Activated CD4-positive, alpha-beta T cell treated with anti-CD3 and anti-CD28 coated beads, Interleukin-2, amount 10 ng/mL, durations not matched to agents 24 days and 14 days (primary cell): ENCODE measurements at regions not wholly inside any gene's neighbourhood (a gene's known extent, or its start where the extent isn't known, plus 50 kb on each side); places are given as distances from the start of the nearest gene placed in this dataset.
"Not testable (repeated sequence)": the region's sequence is repeated elsewhere in the genome, so short reads cannot be mapped to it uniquely, and the experiment has no call there.

ENCODE experiments used
- DNase-seq: peaks from one replicate; pipeline ENCODE4 v3.0.0; 2022
- H3K27ac Mint-ChIP-seq: one replicate; pipeline ENCODE4 v1.8.0; 2022; ENCODE audit warnings: mild to moderate bottlenecking, mixed read lengths
- H3K27me3 Mint-ChIP-seq: one replicate; pipeline ENCODE4 v1.8.0; 2022; ENCODE audit warnings: mixed read lengths
- H3K36me3 Mint-ChIP-seq: one replicate; pipeline ENCODE4 v1.8.0; 2022; ENCODE audit warnings: low read depth, mild to moderate bottlenecking, mixed read lengths
- H3K4me1 Mint-ChIP-seq: one replicate; pipeline ENCODE4 v1.8.0; 2021; ENCODE audit warnings: mixed read lengths
- H3K4me3 Mint-ChIP-seq: one replicate; pipeline ENCODE4 v1.8.0; 2022; ENCODE audit warnings: mild to moderate bottlenecking, moderate library complexity, mixed read lengths
- H3K9me3 Mint-ChIP-seq: one replicate; pipeline ENCODE4 v1.8.0; 2021; ENCODE audit warnings: mixed read lengths
- intact Hi-C: fragments of 100-400 bp; cut with micrococcal nuclease; formaldehyde crosslinking; loops from one replicate; pipeline ENCODE4 v1.15.1; 2023

DNA sequence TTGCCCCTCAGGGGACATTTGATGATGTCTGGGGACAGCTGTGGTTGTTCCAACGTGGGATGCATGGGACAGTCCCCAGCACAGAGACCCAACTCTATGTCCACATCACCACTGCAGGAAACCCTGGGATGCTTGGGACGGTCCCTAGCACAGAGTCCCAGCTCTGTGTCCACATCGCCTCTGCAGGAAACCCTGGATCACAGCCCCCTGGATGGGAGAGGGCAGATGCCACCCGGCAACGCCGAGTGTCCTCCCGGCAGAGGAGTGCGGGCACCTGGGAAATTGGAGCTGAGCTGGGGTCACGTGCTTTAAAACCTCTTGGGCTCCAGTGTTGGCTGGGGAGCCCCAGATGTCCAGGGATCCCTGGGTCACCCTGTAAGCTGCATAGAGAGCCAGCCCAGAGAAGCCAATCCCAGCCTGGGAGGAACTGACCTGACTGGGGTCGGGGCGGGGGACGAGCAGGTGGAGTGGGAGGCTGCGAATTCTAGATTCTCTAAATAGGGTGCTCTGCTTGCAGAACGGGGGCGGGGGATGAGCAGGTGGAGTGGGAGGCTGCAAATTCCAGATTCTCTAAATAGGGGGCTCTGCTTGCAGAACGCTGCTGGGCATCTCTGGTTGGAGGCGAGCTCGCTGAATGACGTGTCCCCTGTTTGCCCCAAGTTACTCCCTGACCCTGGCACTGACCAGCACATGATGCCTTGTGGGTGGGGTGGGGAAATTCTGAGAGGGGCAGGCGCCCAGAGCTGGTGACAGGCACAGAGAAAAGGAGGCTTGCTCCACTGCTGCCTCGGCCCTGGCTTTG lies 1197.8 kb downstream of the BRD1 start:
- Mint-ChIP-seq H3K4me1 (no peaks in the 10 kb centered on the region), H3K9me3 (no peaks in the 10 kb centered on the region), H3K4me3 (no peak overlapping the region), H3K27me3 (peaks cover 14% of the 10 kb centered on the region), H3K36me3 (no peaks in the 10 kb centered on the region), H3K27ac (no peak overlapping the region)
- intact Hi-C loops = no loop called here
- no peak for DNase-seq

DNA sequence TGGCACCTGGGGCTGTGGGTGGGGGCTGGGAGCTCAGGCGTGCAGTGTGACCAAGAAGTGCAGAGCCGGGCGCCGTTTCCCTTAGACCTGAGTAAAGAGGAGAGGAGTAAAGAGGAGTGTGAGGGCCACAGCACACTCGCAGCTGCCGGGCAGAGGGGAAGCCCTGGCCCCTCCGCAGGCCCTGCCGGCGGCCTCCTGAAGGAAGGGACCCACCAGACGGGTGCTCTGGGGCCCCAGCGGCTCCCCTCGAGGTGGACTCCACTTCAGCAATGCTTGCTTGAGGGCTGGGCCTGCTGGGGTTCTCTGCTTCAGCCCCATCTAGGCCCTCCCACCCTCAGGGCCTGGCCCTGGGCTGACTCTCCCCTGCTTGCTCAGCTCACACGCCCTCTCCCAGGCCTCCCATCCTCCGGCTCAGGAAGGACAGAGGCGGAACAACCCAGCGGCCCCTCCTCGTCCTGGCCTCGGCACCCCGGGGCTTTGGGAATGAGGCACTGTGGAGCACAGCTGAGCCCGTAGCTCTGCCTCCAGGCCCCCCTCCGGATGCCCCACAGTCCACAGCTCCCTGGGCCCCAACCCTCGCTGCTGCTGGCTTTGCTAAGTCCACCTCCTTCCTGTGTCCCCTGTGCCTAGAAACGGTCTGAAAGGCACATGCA lies 1198.7 kb downstream of the BRD1 start:
- intact Hi-C loops = no loop called here

DNA sequence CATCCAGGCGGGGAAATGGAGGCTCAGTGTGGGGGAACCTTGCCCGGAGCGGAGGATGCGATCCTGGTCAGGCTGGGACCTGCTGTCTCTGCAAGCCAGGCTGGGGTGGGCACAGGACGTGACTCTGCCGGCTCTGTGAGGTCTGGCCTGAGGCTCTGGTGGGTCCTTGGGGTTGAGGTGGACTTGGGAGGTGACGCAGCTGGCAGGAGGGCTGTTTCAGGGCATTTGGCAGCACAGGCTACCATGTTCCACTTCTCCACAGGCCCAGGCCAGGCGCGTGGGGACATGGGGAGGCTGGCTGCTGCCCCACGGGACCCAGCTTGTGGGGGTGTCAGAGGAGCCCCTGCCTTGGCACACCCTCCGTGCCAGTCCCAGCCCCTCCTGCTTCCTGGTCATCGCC lies 1199.7 kb downstream of the BRD1 start:
- Mint-ChIP-seq H3K9me3 (no peaks in the 10 kb centered on the region), H3K4me1 (no peaks in the 10 kb centered on the region), H3K27me3 (peaks cover 14% of the 10 kb centered on the region), H3K4me3 (no peak overlapping the region), H3K36me3 (no peaks in the 10 kb centered on the region), H3K27ac (no peak overlapping the region)
- intact Hi-C loops = no loop called here
- DNase-seq = no peak

More for the DNA sequence above, 1198.7 kb downstream of the BRD1 start:
- no peaks in the 10 kb centered on the region for H3K9me3 Mint-ChIP-seq
- H3K27me3 Mint-ChIP-seq = peaks cover 14% of the 10 kb centered on the region
- H3K4me1 Mint-ChIP-seq = no peaks in the 10 kb centered on the region
- no peak overlapping the region for H3K4me3 Mint-ChIP-seq
- no peak overlapping the region for H3K27ac Mint-ChIP-seq
- no peak for DNase-seq
- H3K36me3 Mint-ChIP-seq = no peaks in the 10 kb centered on the region

DNA sequence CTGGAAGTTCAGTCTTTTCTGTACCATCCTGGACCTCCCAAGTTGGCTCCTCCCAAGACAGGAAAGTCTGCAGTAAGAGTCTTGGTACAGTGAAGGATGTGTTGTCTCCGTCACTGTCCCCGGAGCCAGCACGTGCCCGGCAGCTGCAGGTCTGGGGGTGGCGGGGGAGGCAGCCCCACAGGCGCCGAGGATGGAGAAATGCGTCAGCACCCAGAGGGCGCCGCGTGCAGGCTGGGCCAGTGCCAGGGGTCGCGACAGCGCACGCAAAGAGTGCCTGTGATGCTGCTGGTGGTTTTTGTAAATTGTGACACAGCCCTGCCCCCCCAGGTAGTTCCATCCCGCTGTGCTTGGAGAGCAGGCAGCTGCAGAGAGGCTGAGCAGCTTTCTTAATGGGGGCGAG lies 1200.5 kb downstream of the BRD1 start:
- Mint-ChIP-seq H3K9me3 (no peaks in the 10 kb centered on the region), H3K4me1 (no peaks in the 10 kb centered on the region), H3K36me3 (no peaks in the 10 kb centered on the region), H3K27me3 (peaks cover 14% of the 10 kb centered on the region), H3K27ac (no peak overlapping the region), H3K4me3 (no peak overlapping the region)
- intact Hi-C loops = no loop called here
- DNase-seq = no peak

DNA sequence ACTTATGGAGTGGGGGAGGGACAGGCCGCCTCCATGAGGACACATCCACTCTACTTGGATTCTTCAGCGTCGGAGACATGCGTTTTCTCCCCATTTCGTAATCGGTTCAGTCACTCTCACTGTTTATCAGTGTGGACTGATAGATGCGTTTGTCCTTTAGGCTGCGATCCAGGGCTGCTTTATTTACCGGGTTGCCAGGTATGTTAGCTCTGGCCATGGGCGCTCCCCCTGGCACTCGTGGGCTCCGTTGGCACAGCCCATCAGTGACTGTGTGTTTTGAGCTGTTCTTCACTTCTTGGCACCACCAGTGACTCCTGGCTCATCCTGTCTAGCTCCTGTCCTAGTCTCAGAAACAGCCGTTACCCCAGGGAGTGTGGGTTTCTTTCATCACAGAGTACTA lies 1203.3 kb downstream of the BRD1 start:
- Mint-ChIP-seq H3K4me3 (no peak overlapping the region), H3K36me3 (no peaks in the 10 kb centered on the region), H3K27me3 (peaks cover 14% of the 10 kb centered on the region), H3K27ac (no peak overlapping the region), H3K9me3 (no peaks in the 10 kb centered on the region), H3K4me1 (no peaks in the 10 kb centered on the region)
- DNase-seq = no peak
- intact Hi-C loops = no loop called here

DNA sequence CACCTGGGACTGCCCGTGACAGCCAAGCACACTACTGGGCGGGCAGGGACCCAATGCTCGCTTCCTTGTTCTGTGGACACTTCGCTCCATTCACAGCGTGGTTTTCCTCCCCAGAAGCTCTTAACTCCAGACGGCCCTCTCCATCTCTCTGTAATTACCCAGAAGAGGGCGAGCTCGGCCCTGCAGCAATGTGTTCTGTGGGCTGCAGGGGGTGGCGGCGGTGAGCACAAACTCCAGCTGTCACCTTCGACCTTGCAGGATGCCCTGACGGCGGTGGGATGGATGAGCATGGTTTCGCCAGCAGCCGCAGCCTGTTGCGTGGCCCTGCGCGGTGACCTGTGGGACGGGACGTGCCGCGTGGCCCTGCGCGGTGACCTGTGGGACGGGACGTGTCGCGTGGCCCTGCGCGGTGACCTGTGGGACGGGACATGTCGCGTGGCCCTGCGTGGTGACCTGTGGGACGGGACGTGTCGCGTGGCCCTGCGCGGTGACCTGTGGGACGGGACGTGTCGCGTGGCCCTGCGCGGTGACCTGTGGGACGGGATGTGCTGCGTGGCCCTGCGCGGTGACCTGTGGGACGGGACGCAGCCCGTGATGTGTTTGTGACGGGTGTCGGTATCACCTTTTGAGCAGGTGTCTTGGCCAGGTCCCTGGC lies 1204.7 kb downstream of the BRD1 start:
- intact Hi-C loops = no loop called here
- Mint-ChIP-seq H3K27ac (no peak overlapping the region), H3K27me3 (peaks cover 14% of the 10 kb centered on the region), H3K4me3 (no peak overlapping the region), H3K4me1 (no peaks in the 10 kb centered on the region), H3K36me3 (no peaks in the 10 kb centered on the region), H3K9me3 (no peaks in the 10 kb centered on the region)
- DNase-seq = no peak

DNA sequence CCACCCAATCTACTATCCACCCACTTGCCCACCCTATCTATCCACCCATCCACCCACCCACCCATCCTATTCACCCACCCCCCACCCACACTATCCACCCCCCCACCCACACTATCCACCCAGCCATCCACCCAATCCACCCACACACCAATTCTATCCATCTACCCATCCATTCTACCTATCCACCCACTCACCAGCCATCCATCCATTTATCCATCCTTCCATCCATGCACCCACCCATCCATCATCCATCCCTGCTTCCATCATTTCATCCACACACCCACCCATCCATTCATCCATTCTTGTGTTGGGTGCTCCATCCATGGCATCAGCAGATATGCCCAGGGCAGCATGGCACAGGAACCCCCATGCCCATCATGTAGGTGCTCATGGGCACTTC lies 1206.6 kb downstream of the BRD1 start:
- Mint-ChIP-seq H3K36me3 (no peaks in the 10 kb centered on the region), H3K27ac (no peak overlapping the region), H3K27me3 (peaks cover 7% of the 10 kb centered on the region), H3K4me3 (no peak overlapping the region), H3K9me3 (no peaks in the 10 kb centered on the region), H3K4me1 (no peaks in the 10 kb centered on the region)
- no peak for DNase-seq
- intact Hi-C loops = no loop called here

DNA sequence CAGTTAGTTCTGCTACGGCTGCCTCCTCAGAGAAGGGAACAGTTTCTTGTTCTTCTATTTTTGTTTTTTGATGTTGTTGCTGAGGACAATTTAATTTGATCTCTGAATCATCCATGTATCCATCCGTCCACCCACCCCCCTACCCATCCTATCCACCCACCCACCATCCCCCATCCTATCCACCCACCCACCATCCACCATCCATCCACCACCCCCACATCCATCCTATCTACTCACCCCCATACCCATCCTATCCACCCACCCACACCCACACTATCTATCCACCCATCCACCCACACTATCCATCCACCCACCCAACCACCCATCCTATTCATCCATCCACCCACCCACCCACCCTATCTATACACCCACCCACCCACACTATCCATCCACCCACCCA lies 1207.2 kb downstream of the BRD1 start:
- H3K27ac Mint-ChIP-seq, intact Hi-C loops, H3K4me1 Mint-ChIP-seq, H3K36me3 Mint-ChIP-seq, H3K9me3 Mint-ChIP-seq, H3K4me3 Mint-ChIP-seq, H3K27me3 Mint-ChIP-seq, DNase-seq: not testable (repeated sequence)

DNA sequence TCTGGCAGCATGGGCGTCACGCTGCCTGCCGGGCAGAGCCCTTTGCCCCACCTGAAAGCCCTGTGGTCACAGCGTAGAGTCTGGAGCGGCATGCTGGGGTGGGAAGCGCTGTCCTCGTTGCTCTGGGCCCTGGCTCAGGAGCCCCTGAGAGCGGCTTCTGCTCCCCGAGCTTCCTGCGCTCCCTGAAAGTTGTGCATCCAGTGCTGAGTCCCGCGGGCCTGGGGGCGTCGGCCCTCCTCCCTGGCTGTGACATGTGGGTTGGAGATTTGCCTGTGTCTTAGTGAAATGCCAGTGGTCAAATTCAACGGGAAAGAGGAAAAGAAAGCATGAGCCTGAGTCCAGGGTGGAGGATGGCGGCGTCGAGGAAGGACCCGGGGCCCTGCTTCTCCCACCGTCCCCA lies 1208.0 kb downstream of the BRD1 start:
- no peaks in the 10 kb centered on the region for H3K36me3 Mint-ChIP-seq
- intact Hi-C loops = no loop called here
- H3K4me1 Mint-ChIP-seq = no peaks in the 10 kb centered on the region
- DNase-seq = no peak
- no peak overlapping the region for H3K4me3 Mint-ChIP-seq
- no peaks in the 10 kb centered on the region for H3K9me3 Mint-ChIP-seq
- H3K27me3 Mint-ChIP-seq = no peaks in the 10 kb centered on the region
- H3K27ac Mint-ChIP-seq = no peak overlapping the region

DNA sequence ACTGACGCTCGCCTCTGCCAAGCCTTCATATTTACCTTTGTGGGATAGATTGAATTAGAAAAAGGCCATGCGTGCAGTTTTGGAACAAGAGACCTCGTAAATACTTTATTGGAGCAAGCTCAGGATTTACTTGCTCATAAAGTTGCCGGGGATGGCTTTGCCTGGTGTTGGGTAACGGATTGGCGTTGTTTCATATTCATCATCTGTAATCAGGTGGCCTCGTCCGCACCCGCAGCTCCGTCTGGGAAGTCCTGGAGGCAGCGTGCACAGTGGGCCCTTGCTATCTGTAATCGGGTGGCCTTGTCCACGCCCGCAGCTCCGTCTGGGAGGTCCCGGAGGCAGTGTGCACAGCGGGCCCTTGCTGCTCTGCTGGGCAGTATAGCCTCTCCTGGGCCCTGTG lies 1209.3 kb downstream of the BRD1 start:
- no peak overlapping the region for H3K27ac Mint-ChIP-seq
- H3K9me3 Mint-ChIP-seq = no peaks in the 10 kb centered on the region
- intact Hi-C loops = no loop called here
- no peak for DNase-seq
- no peaks in the 10 kb centered on the region for H3K36me3 Mint-ChIP-seq
- no peak overlapping the region for H3K4me3 Mint-ChIP-seq
- H3K27me3 Mint-ChIP-seq = no peaks in the 10 kb centered on the region
- H3K4me1 Mint-ChIP-seq = no peaks in the 10 kb centered on the region

DNA sequence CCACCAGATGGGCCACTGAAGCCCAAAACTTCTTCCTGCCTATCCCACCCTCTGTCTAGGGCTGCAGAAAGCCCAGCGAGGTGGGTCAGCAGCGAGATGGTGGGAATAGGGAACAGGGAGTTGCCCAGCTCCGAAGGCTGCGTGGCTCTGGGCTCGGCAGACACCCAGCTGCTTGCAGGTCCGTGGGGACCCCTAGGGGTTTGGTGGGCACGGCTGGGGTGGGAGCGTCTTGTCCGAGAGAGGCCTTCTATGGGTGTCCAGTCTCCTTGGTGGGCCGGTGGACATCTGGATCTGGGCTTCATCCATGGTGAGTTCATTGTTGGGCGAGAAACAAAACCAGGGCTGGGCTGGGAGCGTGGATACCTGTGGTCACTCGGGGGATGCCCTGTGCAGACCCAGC lies 1211.0 kb downstream of the BRD1 start:
- no peaks in the 10 kb centered on the region for H3K27me3 Mint-ChIP-seq
- no peaks in the 10 kb centered on the region for H3K9me3 Mint-ChIP-seq
- H3K4me1 Mint-ChIP-seq = no peaks in the 10 kb centered on the region
- no peaks in the 10 kb centered on the region for H3K36me3 Mint-ChIP-seq
- H3K27ac Mint-ChIP-seq = no peak overlapping the region
- intact Hi-C loops = no loop called here
- DNase-seq = no peak
- H3K4me3 Mint-ChIP-seq = no peak overlapping the region

DNA sequence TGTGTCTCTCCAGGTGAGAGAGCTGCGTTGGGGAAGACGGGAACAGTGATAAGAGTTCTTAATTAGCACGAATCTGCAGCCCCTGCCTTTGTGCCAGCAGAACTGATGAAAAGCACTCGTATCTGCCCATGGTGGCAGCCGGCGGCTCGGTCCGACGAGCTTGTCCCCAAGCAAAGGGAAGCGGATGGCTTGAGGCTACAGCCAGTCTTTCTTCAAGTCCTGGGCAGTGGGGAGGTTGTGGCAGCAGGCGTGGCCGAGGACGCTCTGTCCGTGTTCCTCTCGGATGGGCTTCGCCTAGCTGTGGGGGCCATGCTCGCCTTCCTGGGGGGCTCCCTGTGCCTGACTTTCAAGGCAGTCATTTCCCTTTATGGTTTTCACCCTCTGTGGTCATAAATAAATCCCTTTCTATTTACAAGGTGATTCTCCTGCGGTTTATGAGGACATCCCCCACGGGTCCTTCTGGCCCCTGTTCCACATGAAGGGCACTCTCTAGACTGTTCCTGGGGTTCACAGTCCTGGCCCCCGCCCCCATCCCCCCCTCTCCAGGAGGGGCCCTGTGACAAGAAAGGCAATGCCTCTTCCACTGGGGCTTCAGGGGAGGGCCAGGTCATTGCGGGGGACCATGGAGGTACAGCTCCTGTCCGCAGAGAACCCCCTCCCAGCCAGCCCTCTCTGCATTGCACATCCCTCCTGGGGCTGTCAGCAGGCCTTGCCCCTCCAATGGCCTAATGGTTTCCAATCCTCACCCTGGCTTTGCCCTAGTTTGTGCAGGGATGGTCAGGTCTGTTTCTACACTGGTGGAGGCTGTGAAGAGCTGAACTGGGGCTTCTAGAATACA lies 1212.3 kb downstream of the BRD1 start:
- Mint-ChIP-seq H3K27me3 (no peaks in the 10 kb centered on the region), H3K27ac (no peak overlapping the region), H3K36me3 (no peaks in the 10 kb centered on the region), H3K4me1 (no peaks in the 10 kb centered on the region), H3K4me3 (no peak overlapping the region), H3K9me3 (no peaks in the 10 kb centered on the region)
- no peak for DNase-seq
- intact Hi-C loops = no loop called here

DNA sequence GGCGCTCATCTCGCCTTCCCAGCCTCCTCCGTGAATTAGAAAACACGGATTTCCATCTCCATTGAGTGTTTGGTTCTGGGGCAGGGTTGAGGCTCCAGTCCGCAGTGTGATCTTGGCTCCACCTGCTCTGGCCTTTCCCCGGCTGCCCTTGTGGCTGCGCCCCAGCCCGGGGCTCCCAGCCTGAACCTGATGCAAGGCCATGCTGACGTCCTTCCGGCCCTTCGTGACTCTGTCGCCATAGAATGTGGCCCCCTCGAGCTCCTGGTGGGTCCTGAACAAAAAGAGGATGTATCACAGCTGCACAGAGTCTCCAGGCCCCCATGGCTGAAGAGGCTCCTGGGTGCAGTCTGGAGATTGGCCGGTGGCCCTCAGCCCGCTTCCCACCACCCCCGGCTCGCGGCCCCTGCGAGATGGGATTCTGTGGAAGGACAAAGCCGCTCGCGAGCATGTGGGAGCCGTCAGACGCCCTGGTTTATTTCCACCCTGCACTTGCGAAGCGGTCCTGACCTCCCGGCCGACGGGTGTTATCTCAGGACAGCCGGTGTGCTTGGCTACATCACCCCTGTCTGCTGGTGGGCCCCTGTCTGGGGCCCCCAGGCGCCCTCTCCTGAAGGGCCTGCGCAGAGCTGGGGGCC lies 1214.0 kb downstream of the BRD1 start:
- Mint-ChIP-seq H3K36me3 (no peaks in the 10 kb centered on the region), H3K27me3 (no peaks in the 10 kb centered on the region), H3K4me1 (no peaks in the 10 kb centered on the region), H3K27ac (no peak overlapping the region), H3K9me3 (no peaks in the 10 kb centered on the region), H3K4me3 (no peak overlapping the region)
- DNase-seq = no peak
- intact Hi-C loops = no loop called here
